SK-N-MC (cell line): ENCODE measurements at regions not wholly inside any gene's neighbourhood (a gene's known extent, or its start where the extent isn't known, plus 50 kb on each side); places are given as distances from the start of the nearest gene placed in this dataset.

Experiments
- EZH2 ChIP-seq: fragments of 200-600 bp; sonication (generic); IDR thresholded peaks from one replicate; pipeline ENCODE4 v1.6.1; 2017; ENCODE audit warnings: antibody characterized with exemption
- POLR2AphosphoS5 ChIP-seq: IDR thresholded peaks from 2 replicates; pipeline ENCODE4 v1.6.1; 2012; ENCODE audit warnings: mild to moderate bottlenecking, low read depth, low read length, borderline replicate concordance

DNA sequence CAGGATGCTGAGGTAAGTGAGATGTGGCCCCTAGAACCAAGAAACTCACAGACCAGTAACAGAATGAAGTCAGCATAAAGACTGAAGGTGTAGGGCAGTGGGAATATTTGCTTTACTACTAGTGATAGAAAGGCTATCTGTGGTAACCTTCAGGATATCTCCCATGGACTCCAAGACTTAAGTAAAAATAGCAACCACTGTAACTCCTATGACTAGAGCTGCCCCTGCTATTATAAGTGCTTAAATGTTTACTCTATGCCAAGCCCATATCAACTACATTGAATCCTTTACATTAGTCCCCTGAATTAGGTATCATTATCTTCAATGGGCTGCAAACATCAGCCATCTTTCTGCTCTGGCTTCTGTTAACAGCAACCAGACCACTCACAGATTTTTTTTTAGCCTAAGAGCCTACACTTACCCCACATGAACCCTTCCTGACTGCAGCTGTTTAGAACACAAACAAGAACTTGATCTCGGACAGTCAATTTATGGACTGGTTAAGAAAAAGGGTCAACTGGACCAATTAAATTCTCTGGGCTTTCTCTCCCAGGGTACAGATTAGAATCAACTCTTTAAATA, 335.1 kb upstream of the API5 start:
- TF ChIP-seq POLR2AphosphoS5 (no peak), EZH2 (no peak)
